NT2/D1 (cell line): ENCODE measurements at regions not wholly inside any gene's neighbourhood (a gene's known extent, or its start where the extent isn't known, plus 50 kb on each side); places are given as distances from the start of the nearest gene placed in this dataset.

Experiments used
- SUZ12 ChIP-seq: IDR thresholded peaks from 2 replicates; pipeline ENCODE4 v1.6.1; 2011; ENCODE audit not compliant: insufficient read length, insufficient read depth; ENCODE audit errors: extremely low read depth
- YY1 ChIP-seq: IDR thresholded peaks from 2 replicates; pipeline ENCODE4 v1.6.1; 2011; ENCODE audit not compliant: insufficient read length, insufficient read depth
- ZNF274 ChIP-seq: IDR thresholded peaks from 2 replicates; pipeline ENCODE4 v1.6.1; 2011; ENCODE audit warnings: mild to moderate bottlenecking, low read depth, low read length

GRCh38 chr13:22789027-22789593 lies 391.7 kb upstream of the SGCG start:
- no peak for TF ChIP-seq ZNF274
- TF ChIP-seq SUZ12, result no peak
- TF ChIP-seq YY1, result no peak
